SIG-M5 treated with dmso at 0.1 percent for 504 hours (cell line): ENCODE measurements at regions not wholly inside any gene's neighbourhood (a gene's known extent, or its start where the extent isn't known, plus 50 kb on each side); places are given as distances from the start of the nearest gene placed in this dataset.

ENCODE experiments used
- DNase-seq: peaks from one replicate; lab custom pipeline; 2025; ENCODE audit not compliant: unreplicated experiment; lab: John Stamatoyannopoulos, UW

DNA sequence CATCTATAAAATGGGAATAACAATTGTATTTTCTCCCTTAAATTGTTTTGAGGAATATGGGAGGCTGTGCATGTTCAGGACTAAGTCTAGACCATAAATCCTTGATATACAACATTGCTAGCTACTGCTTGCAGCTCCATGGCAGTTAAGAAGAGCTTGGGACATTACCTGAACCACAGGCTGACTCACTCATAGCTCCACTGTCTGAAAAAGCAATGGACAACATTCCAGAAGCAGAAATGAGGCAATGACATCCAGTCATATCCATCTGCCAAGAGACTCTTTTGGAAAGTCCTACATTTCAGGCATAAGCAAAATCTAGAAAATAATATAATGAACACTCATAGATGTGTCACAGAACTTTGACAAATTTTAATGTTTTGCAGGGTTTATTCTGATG is 167.3 kb upstream of the LEF1 start:
- no peak for DNase-seq

DNA sequence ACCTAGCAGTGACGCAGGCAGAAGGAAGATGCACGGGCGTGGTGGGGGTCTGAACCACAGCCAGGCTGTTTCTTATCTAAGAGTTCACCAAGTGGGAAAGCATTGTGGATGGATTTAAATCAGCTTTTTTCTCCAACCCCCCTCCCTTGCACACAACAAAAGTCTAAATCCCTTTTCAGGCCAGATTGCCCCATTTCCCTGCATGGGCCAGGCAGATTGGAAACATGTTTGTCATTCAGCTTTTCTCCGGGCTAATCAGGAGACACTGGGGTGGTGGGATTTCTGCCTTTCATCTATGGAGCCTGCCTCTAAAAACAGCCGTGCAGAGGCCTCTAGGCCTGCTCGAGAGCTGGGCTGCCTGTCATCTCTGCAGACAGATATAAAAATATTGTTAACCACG is 166.3 kb upstream of the LEF1 start:
- no peak for DNase-seq

DNA sequence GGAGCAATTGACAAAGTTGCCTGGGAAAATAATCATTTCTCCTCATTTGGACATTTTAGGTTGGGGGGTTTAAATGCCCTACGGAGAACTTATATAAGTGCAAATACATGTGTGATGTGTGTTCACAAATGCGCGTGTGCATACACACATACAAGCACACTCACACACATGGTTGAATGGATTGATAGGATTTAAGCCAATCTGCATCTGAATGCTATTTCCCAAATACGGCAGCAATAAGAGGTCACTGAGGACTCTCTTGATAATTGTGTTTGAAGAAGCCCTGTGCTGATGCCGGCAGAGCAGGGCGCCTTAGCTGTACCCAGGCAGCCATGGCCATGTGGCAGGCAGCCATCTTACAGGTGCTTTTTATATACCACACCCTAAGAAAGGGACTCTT is 165.3 kb upstream of the LEF1 start:
- no peak for DNase-seq

- no peak for DNase-seq
Observed at GRCh38 chr4:108333353-108333942, 164.7 kb upstream of the LEF1 start.

DNA sequence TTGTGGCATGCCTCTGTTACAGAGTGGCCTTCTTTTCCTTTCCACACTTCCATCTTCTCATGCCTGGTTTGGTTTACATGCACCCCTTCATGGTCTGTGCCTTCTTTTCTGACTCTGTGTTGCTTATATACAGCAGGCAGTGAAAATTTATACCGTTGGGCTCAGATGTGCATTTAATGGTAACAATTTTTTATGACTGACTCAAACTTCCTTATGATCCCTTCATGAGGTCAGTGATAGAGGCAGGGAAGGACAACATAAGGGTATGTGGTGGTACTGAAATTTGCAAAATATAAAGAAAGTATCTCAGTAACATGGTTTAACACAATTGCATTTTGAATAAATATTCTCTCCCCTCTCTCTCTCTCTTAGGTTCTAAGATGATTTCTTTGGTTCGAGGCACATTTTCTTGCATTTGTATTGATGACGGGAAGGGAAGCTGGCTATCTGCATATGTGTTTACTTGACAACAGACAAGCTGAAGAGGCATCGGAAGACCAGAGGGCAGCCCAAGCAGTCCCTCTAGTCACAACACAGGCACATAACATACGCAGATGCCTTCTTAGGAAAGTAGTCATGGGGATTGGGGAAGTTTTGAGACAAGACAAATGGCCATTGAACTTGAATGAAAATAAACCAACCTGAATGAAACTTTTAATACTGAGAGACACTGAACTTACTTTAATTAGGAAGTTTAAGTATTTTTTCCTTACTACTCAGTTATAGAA is 163.3 kb upstream of the LEF1 start:
- no peak for DNase-seq

DNA sequence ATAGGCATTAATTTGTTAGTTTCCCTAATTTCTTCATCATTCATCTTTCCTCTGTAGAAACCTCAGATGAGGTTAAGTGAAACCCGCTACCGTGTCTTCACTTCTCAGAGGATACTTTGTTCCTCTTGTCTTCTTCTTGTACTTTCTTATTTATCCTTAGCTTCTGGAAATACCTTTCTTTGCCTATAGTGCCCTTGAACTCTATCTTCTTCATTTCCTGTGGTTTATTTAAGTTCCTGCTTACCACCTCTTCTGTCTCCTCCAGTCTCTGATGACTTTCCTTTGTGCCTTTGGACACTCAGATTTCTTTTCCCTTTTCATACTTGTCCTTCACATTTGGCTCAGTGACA is 159.6 kb upstream of the LEF1 start:
- no peak for DNase-seq

- no peak for DNase-seq
Observed at GRCh38 chr4:108327642-108328382, 159.1 kb upstream of the LEF1 start.

GRCh38 chr4:108325561-108325960 is 156.8 kb upstream of the LEF1 start:
- no peak for DNase-seq

DNA sequence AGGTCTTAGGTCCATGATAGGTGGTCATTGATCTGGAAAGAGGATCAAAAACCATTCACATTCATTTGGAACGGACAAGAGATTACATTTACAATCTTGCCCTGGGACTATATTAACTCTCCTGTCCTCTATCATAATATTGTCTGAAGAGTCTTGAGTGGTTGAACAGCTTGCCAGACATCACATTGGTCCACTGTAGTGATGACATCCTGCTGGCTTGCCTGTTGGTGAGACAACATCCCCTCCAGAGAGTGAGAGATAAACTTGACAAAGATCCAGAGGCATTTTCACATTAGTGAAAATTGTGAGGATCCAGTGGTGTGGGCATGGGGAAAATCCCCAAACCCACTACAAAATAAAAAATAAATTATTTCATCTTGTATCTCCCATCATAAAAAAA is 155.7 kb upstream of the LEF1 start:
- no peak for DNase-seq

DNA sequence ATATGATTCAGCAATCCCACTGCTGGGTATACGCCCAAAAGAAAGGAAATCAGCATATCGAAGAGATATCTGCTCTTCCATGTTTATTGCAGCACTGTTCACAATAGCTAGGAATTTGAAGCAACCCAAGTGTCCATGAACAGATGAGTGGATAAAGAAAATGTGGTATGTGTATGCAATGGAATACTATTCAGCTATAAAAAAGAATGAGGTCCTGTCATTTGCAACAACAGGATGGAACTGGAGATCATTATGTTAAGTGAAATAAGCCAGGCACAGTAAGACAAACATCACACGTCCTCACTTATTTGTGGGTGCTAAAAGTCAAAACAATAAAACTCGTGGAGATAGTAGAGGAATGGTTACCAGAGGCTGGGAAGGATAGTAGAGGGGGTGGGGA is 153.8 kb upstream of the LEF1 start:
- DNase-seq: no peak

GRCh38 chr4:108320061-108320460 is 151.3 kb upstream of the LEF1 start:
- DNase-seq: no peak

GRCh38 chr4:108317377-108317776 is 148.6 kb upstream of the LEF1 start:
- DNase-seq: no peak

DNA sequence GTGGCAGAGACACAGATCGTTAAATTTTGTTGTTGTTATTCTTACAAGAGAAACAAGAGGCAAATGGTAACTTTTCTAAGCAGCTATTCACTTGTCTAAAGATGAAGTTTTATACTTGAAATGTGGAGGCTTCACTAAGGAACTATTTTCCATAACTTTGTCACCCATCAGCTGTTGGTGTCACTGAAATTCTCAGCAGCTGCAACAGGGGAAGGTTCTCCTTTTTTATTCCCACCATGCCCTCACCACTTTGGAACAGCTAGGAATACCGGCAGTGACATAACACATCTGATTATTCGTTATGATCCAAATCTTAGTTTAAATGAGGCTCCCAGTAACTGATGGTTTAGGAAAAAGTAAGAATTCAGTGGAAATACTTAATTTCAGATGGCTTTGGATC is 147.0 kb upstream of the LEF1 start:
- DNase-seq: no peak

DNA sequence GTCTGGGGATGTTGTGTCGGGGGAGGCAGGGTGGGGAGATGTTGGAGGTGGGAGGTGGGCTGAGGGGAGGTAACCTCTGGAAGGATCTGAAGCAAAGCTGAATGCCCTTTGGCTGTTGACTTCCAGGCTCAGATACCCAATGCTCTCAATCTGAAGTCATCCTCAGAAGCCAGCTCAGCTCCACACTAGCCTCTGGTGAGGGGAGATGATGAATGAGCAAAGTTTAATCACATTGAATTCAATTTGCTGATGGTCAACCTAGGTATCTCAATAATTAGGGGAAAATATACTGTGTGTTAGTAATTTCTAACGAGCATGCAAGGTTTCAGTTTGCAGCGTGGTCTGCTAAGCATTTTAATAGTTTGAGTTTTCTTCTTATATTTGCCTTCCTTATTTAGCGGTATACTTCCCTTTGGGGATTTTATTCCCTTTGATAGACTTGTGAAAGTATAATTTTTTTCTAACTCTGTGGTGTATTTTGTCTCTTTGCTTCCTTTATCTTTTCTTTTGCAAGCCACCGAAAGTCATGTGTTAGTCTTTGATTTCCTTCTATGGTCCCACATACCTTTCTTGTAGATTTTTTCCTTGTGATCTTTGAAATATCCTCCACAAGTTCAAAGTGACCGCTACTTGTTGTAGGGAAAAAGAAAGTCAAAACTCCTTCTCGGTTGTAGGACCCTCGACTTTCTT is 146.3 kb upstream of the LEF1 start:
- DNase-seq: no peak

DNA sequence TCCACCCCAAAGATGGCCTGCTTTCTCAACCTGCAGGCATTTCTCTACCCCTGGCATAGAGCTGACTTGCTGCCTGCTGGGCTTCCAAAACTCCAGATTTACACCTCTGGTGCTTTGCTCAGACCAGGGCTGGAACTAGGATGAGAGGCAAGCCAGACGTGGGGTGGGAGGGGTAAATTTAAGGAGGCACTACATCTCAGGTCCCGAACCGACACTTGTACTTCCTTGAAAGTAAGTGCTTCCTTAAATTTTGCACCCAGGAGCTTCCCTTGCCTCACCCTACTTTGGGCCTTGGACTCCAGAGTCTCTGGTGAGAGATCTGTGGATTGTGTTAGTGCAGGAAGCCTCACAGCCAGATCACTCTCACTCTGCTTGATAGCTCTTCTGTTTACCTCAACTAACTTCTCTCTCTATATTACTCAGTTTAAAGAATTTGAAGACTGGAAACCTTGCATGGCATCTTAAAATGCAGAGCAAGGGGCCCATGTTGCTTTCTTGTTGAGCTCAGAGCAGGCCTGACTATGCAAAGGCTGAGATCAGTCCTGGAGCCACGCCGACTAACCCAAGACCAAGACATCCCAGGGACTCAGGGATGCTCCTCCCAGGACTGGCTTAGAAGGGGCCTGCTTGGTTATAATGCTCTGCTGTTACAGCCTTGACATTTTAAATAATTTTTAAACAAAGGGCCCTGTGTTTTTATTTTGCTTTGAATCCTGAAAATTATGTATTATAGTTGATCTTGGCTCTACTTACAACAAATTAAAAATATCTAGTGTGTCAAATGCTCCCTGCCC is 145.0 kb upstream of the LEF1 start:
- no peak for DNase-seq

- no peak for DNase-seq
Observed at GRCh38 chr4:108311313-108311712, 142.6 kb upstream of the LEF1 start.

- no peak for DNase-seq
Observed at GRCh38 chr4:108303488-108304177, 134.9 kb upstream of the LEF1 start.

GRCh38 chr4:108301545-108302251 is 133.0 kb upstream of the LEF1 start:
- no peak for DNase-seq

DNA sequence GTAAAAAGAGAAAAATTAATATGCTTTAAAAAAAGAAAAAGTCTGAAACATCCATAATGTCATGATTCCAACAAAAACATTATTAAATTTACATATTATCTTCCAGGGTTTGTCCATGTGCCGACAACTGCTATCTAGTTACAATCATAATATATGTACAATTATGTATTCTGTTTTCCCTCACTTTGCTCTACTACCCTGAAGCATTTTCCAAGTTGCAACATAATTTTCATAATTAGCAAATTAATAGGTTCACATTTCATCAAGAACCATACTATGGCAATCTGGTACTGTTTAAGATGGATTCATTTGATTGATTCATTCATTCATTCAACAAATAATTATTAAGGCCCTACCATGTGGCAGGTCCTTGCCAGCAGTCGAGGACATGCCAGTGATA is 128.9 kb upstream of the LEF1 start:
- DNase-seq: no peak

DNA sequence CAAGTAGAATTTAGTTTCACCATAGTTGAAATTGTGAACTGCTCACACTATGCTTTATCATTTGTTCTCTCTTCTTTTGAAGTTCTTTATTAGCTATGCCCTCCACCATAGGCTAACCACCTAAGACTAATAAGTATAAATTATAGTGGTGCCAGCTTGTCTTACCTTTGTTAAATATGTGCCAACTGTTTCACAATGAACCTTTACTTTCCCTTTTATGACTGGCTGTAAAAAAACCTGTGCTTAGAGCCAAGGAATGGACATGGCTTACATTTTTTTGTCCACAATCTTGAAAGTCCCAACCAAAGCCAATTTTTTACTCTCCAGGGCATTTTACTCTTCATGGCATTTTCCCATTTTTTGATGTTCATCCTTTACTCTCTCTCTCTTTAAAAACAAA is 123.5 kb upstream of the LEF1 start:
- DNase-seq: no peak
